ENCODE measurements at regions not wholly inside any gene's neighbourhood (a gene's known extent, or its start where the extent isn't known, plus 50 kb on each side); places are given as distances from the start of the nearest gene placed in this dataset.
"Not testable (repeated sequence)": the region's sequence is repeated elsewhere in the genome, so short reads cannot be mapped to it uniquely, and the experiment has no call there.

- Histone ChIP-seq H3K36me3 (no peaks in the 10 kb centered on the region), H3K27ac (no peak overlapping the region), H3K4me3 (no peak overlapping the region), H3K9me3 (no peaks in the 10 kb centered on the region), H3K27me3 (no peaks in the 10 kb centered on the region), H3K4me1 (no peaks in the 10 kb centered on the region)
- DNase-seq (no peak), ATAC-seq (no peak)
- in situ Hi-C loops (cut with MboI; ENCODE audit: low sequenced_read_pairs in 4 of 4) (no loop called here), intact Hi-C loops (cut with DNase I; ENCODE audit: low total_unique reads) (no loop called here)
- TF ChIP-seq, protein P1, sequence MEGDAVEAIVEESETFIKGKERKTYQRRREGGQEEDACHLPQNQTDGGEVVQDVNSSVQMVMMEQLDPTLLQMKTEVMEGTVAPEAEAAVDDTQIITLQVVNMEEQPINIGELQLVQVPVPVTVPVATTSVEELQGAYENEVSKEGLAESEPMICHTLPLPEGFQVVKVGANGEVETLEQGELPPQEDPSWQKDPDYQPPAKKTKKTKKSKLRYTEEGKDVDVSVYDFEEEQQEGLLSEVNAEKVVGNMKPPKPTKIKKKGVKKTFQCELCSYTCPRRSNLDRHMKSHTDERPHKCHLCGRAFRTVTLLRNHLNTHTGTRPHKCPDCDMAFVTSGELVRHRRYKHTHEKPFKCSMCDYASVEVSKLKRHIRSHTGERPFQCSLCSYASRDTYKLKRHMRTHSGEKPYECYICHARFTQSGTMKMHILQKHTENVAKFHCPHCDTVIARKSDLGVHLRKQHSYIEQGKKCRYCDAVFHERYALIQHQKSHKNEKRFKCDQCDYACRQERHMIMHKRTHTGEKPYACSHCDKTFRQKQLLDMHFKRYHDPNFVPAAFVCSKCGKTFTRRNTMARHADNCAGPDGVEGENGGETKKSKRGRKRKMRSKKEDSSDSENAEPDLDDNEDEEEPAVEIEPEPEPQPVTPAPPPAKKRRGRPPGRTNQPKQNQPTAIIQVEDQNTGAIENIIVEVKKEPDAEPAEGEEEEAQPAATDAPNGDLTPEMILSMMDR (IDR thresholded peaks at IDR 0.05 in 4 of 5, conservative IDR thresholded peaks at IDR 0.05 in 1 of 5), result no peak
- no peak for TF ChIP-seq POLR2A (IDR thresholded peaks at IDR 0.05)
Observed at GRCh38 chr12:126282691-126283090, 1217.5 kb downstream of the AACS start.

DNA sequence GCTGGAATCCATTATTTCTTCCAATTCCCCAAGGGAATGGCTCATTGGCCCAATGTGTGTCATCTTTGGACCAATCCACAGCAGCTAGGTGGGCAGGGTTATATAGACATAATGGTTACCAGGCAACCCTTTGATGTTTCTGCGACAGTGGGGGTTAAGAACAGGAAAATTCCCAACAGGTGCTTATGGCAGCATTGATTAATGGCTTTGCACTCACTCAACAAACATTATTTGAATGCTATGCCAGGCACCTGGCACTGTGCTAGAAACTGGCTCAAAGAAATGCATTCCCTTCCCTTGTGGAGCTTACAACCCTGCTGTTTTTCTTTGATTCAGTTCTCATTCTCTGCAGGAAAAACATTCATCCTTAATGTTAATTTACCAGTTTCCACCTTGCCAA, 1221.0 kb downstream of the AACS start:
- Histone ChIP-seq H3K27me3 (no peaks in the 10 kb centered on the region), H3K27ac (no peak overlapping the region), H3K4me1 (no peaks in the 10 kb centered on the region), H3K9me3 (no peaks in the 10 kb centered on the region), H3K4me3 (no peak overlapping the region), H3K36me3 (no peaks in the 10 kb centered on the region)
- no peak for ATAC-seq
- TF ChIP-seq, protein P1 (IDR thresholded peaks at IDR 0.05 in 4 of 5, conservative IDR thresholded peaks at IDR 0.05 in 1 of 5), result no peak
- no peak for TF ChIP-seq POLR2A (IDR thresholded peaks at IDR 0.05)
- no peak for DNase-seq
- in situ Hi-C loops (cut with MboI; ENCODE audit: low sequenced_read_pairs in 4 of 4), result no loop called here
- intact Hi-C loops (cut with DNase I; ENCODE audit: low total_unique reads), result no loop called here

DNA sequence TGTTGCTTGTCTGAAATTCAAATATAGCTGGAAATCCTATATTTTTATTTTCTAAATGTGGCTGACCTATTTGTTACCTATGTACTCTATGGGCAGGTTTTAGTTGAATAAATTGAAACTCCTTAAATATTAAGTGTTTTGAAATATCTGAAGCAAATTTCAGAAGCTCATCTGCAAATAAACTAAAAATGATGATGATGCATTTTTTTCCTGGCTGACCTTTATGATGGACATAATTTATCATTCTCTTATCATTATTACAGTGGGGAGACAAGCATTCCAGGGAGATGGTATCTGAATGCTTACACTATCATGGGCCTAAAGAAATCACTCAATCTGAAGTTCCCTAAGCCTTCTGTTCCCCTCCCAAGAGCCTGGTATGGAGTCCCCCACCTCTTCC, 1225.2 kb downstream of the AACS start:
- TF ChIP-seq POLR2A (IDR thresholded peaks at IDR 0.05), result no peak
- TF ChIP-seq, protein P1 (IDR thresholded peaks at IDR 0.05 in 4 of 5, conservative IDR thresholded peaks at IDR 0.05 in 1 of 5), result no peak
- in situ Hi-C loops (cut with MboI; ENCODE audit: low sequenced_read_pairs in 4 of 4), result no loop called here
- Histone ChIP-seq H3K4me1 (no peaks in the 10 kb centered on the region), H3K27me3 (no peaks in the 10 kb centered on the region), H3K27ac (no peak overlapping the region), H3K4me3 (no peak overlapping the region), H3K36me3 (no peaks in the 10 kb centered on the region), H3K9me3 (no peaks in the 10 kb centered on the region)
- DNase-seq, result no peak
- ATAC-seq, result no peak
- intact Hi-C loops (cut with DNase I; ENCODE audit: low total_unique reads), result no loop called here

DNA sequence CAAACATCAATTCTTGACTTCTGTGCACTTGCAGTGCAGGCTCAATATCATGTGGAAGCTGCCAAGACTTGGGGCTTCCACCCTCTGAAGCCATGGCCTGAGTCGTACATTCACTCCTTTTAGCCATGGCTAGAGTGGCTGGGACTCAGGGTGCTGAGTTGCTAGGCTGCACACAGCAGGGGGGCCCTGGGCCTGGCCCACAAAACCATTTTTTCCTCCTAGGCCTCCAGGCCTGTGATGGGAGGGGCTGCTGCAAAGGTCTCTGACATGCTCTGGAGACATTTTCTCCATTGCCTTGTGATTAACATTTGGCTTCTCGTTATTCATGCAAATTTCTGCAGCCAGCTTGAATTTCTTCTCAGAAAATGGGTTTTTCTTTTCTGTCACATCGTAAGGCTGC, 1226.8 kb downstream of the AACS start:
- in situ Hi-C loops (cut with MboI; ENCODE audit: low sequenced_read_pairs in 4 of 4); H3K4me1 ChIP-seq; H3K36me3 ChIP-seq; DNase-seq; H3K9me3 ChIP-seq; ATAC-seq; H3K27me3 ChIP-seq; H3K4me3 ChIP-seq; intact Hi-C loops (cut with DNase I; ENCODE audit: low total_unique reads); H3K27ac ChIP-seq: not testable (repeated sequence)

- H3K4me3 ChIP-seq, result no peak overlapping the region
- no peaks in the 10 kb centered on the region for H3K9me3 ChIP-seq
- in situ Hi-C loops (cut with MboI; ENCODE audit: low sequenced_read_pairs in 4 of 4) (no loop called here), intact Hi-C loops (cut with DNase I; ENCODE audit: low total_unique reads) (no loop called here)
- ATAC-seq (no peak), DNase-seq (no peak)
- H3K4me1 ChIP-seq, result no peaks in the 10 kb centered on the region
- no peak overlapping the region for H3K27ac ChIP-seq
- H3K36me3 ChIP-seq, result no peaks in the 10 kb centered on the region
- no peaks in the 10 kb centered on the region for H3K27me3 ChIP-seq
- TF ChIP-seq POLR2A (IDR thresholded peaks at IDR 0.05), result no peak
- TF ChIP-seq, protein P1 (IDR thresholded peaks at IDR 0.05 in 4 of 5, conservative IDR thresholded peaks at IDR 0.05 in 1 of 5), result no peak
Observed at GRCh38 chr12:126295652-126296051, 1230.4 kb downstream of the AACS start.

Measured in gastrocnemius medialis (tissue), 4 donors.